Esophagus squamous epithelium (tissue), 4 donors: ENCODE measurements at regions not wholly inside any gene's neighbourhood (a gene's known extent, or its start where the extent isn't known, plus 50 kb on each side); places are given as distances from the start of the nearest gene placed in this dataset.

ENCODE experiments used
- POLR2A ChIP-seq, 4 donors: fragments of 450-650 bp; IDR thresholded peaks; one replicate each; pipeline ENCODE4 v1.6.1; 2017; ENCODE audit warnings: antibody characterized with exemption in 4 of 4, mild to moderate bottlenecking in 4 of 4, moderate library complexity in 3 of 4
- TF ChIP-seq, protein P1 (sequence below), 6 experiments: fragments of 450-650 bp in 4 of 6; fragments of 200-600 bp in 2 of 6; sonication (generic) in 2 of 6; IDR thresholded peaks; one replicate each; pipeline ENCODE4 v1.5.1; 2016 to 2019; ENCODE audit warnings: antibody characterized with exemption in 6 of 6, mild to moderate bottlenecking in 4 of 6, moderate library complexity in 4 of 6

DNA sequence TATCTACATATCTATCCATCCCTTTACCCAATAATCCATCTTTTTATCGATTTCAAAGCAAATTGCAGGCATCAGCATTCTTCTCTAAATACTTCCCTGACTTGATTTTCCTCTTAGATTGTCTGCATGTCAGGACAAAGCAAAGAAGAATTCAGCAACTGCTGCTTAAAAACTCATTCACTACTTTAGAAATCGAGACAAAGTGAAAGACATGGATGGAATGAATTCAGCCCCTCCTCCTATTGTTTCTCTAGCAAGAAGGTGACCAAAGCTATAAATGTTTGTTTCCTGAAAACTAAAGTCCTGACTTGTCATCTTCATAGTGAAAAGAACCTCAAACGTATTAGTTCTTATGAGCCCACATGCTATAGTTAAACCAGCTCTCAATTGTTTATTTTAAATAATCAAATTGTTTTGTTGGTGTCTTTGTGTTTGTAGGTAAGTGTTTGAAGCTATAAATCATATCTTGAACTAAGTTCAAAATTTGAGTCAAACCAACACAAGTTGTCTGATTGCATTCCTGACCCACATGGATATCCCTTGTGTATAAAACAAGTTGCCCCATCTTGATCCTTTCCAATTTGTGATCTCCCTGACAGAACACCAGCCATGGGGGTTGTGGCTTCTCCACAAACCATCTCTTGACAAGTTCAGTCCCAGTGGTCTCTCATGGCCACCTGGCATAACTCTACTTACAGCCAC, 58.6 kb upstream of the ARHGAP5 start:
- TF ChIP-seq POLR2A (IDR thresholded peaks at IDR 0.05): no peak
- TF ChIP-seq, protein P1, sequence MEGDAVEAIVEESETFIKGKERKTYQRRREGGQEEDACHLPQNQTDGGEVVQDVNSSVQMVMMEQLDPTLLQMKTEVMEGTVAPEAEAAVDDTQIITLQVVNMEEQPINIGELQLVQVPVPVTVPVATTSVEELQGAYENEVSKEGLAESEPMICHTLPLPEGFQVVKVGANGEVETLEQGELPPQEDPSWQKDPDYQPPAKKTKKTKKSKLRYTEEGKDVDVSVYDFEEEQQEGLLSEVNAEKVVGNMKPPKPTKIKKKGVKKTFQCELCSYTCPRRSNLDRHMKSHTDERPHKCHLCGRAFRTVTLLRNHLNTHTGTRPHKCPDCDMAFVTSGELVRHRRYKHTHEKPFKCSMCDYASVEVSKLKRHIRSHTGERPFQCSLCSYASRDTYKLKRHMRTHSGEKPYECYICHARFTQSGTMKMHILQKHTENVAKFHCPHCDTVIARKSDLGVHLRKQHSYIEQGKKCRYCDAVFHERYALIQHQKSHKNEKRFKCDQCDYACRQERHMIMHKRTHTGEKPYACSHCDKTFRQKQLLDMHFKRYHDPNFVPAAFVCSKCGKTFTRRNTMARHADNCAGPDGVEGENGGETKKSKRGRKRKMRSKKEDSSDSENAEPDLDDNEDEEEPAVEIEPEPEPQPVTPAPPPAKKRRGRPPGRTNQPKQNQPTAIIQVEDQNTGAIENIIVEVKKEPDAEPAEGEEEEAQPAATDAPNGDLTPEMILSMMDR (IDR thresholded peaks at IDR 0.05): no peak
